ENCODE measurements at regions not wholly inside any gene's neighbourhood (a gene's known extent, or its start where the extent isn't known, plus 50 kb on each side); places are given as distances from the start of the nearest gene placed in this dataset.

GRCh38 chr6:156575361-156575760, 201.8 kb upstream of the ARID1B start:
- no peak for DNase-seq (ENCODE audit: low spot score)
- no peak for ATAC-seq

GRCh38 chr6:156564807-156565149, 212.4 kb upstream of the ARID1B start:
- no peak for ATAC-seq
- DNase-seq (ENCODE audit: low spot score) = no peak

GRCh38 chr6:156564127-156564806, 212.9 kb upstream of the ARID1B start:
- DNase-seq (ENCODE audit: low spot score) (peak; percentile 79), ATAC-seq (peak; percentile 100)

- DNase-seq (ENCODE audit: low spot score) = no peak
These were observed 213.5 kb upstream of the ARID1B start for GRCh38 chr6:156563714-156564113.

GRCh38 chr6:156562636-156563035, 214.5 kb upstream of the ARID1B start:
- no peak for DNase-seq (ENCODE audit: low spot score)
- no peak for ATAC-seq

More at GRCh38 chr6:156563714-156564113, 213.5 kb upstream of the ARID1B start:
- ATAC-seq = no peak

GRCh38 chr6:156562019-156562418, 215.2 kb upstream of the ARID1B start:
- DNase-seq (ENCODE audit: low spot score) = no peak
- no peak for ATAC-seq

- DNase-seq (ENCODE audit: low spot score) (no peak), ATAC-seq (no peak)
These were observed 216.7 kb upstream of the ARID1B start for GRCh38 chr6:156560476-156560875.

- DNase-seq (ENCODE audit: low spot score) (no peak), ATAC-seq (no peak)
These were observed 218.0 kb upstream of the ARID1B start for GRCh38 chr6:156559162-156559690.

- ATAC-seq (no peak), DNase-seq (ENCODE audit: low spot score) (no peak)
These were observed 219.3 kb upstream of the ARID1B start for GRCh38 chr6:156557911-156558259.

- ATAC-seq = no peak
- DNase-seq (ENCODE audit: low spot score) = no peak
These were observed 219.8 kb upstream of the ARID1B start for GRCh38 chr6:156557251-156557910.

- DNase-seq (ENCODE audit: low spot score) (no peak), ATAC-seq (no peak)
These were observed 220.4 kb upstream of the ARID1B start for GRCh38 chr6:156556811-156557210.

- ATAC-seq = no peak
- no peak for DNase-seq (ENCODE audit: low spot score)
These were observed 222.1 kb upstream of the ARID1B start for GRCh38 chr6:156555116-156555515.

- DNase-seq (ENCODE audit: low spot score) = no peak
- no peak for ATAC-seq
These were observed 223.0 kb upstream of the ARID1B start for GRCh38 chr6:156554160-156554559.

- no peak for DNase-seq (ENCODE audit: low spot score)
- ATAC-seq = no peak
These were observed 224.3 kb upstream of the ARID1B start for GRCh38 chr6:156552849-156553248.

- ATAC-seq (no peak), DNase-seq (ENCODE audit: low spot score) (no peak)
These were observed 226.2 kb upstream of the ARID1B start for GRCh38 chr6:156550949-156551348.

- ATAC-seq = no peak
These were observed 231.2 kb upstream of the ARID1B start for GRCh38 chr6:156545931-156546330.

GRCh38 chr6:156545021-156545420, 232.2 kb upstream of the ARID1B start:
- DNase-seq (ENCODE audit: low spot score) (no peak), ATAC-seq (no peak)

More at GRCh38 chr6:156545931-156546330, 231.2 kb upstream of the ARID1B start:
- no peak for DNase-seq (ENCODE audit: low spot score)

GRCh38 chr6:156544046-156544445, 233.1 kb upstream of the ARID1B start:
- no peak for ATAC-seq

GRCh38 chr6:156543431-156543830, 233.7 kb upstream of the ARID1B start:
- no peak for DNase-seq (ENCODE audit: low spot score)
- no peak for ATAC-seq

More at GRCh38 chr6:156544046-156544445, 233.1 kb upstream of the ARID1B start:
- no peak for DNase-seq (ENCODE audit: low spot score)

GRCh38 chr6:156538875-156539660, 238.1 kb upstream of the ARID1B start:
- no peak for DNase-seq (ENCODE audit: low spot score)
- no peak for ATAC-seq

GRCh38 chr6:156534594-156534993, 242.6 kb upstream of the ARID1B start:
- DNase-seq (ENCODE audit: low spot score) = no peak
- no peak for ATAC-seq
